Cardiac muscle cell (in vitro differentiated cells and primary cell): ENCODE measurements at regions not wholly inside any gene's neighbourhood (a gene's known extent, or its start where the extent isn't known, plus 50 kb on each side); places are given as distances from the start of the nearest gene placed in this dataset.

Experiments
- DNase-seq, 2 donors: peaks; one replicate each; pipeline versions ENCODE4 v3.0.0 to v3.0.0-alpha.2; 2010 to 2017; ENCODE audit warnings: low read depth in 1 of 2, low spot score in 1 of 2
- H3K27ac ChIP-seq: fragments of 200-600 bp; sonication (generic); 2 replicates; pipeline ENCODE4 v1.5.1; 2016
- H3K27me3 ChIP-seq: fragments of 200-600 bp; sonication (generic); 2 replicates; pipeline ENCODE4 v1.6.0; 2016; ENCODE audit warnings: control low read depth
- H3K36me3 ChIP-seq: fragments of 200-600 bp; sonication (generic); 2 replicates; pipeline ENCODE4 v1.5.1; 2016; ENCODE audit warnings: control low read depth
- H3K4me1 ChIP-seq: fragments of 200-600 bp; sonication (generic); 2 replicates; pipeline ENCODE4 v1.8.1; 2017; ENCODE audit warnings: low read depth, mild to moderate bottlenecking, mixed run types
- H3K4me3 ChIP-seq: fragments of 200-600 bp; sonication (generic); 2 replicates; pipeline ENCODE4 v1.5.1; 2016; ENCODE audit warnings: mild to moderate bottlenecking
- H3K9me3 ChIP-seq: fragments of 200-600 bp; sonication (generic); 2 replicates; pipeline ENCODE4 v1.5.1; 2017; ENCODE audit warnings: low read depth, mild to moderate bottlenecking, control low read depth
- TF ChIP-seq, protein P1 (sequence below): IDR thresholded peaks from 2 replicates; pipeline ENCODE4 v1.5.1; 2012; ENCODE audit warnings: low read depth, mild to moderate bottlenecking, low read length

DNA sequence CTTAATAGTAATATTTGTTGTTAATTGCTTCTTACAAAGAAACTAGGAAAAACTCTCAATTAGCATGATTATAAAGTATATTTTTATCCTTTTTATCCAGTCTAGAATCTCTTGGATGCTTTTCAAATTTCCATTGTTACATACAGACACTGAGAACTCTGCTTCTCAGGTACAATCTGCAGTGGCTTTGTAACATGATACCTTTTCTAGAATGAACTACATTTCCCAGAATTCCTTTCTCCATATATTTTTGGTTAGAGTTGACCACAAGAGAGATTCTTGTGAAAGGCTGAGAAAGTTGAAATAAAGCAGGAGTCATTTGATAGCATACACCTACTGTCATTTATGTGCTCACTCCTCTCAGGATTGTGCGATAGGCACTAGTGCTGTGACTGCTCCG is 148.6 kb downstream of the SLITRK6 start:
- TF ChIP-seq, protein P1, sequence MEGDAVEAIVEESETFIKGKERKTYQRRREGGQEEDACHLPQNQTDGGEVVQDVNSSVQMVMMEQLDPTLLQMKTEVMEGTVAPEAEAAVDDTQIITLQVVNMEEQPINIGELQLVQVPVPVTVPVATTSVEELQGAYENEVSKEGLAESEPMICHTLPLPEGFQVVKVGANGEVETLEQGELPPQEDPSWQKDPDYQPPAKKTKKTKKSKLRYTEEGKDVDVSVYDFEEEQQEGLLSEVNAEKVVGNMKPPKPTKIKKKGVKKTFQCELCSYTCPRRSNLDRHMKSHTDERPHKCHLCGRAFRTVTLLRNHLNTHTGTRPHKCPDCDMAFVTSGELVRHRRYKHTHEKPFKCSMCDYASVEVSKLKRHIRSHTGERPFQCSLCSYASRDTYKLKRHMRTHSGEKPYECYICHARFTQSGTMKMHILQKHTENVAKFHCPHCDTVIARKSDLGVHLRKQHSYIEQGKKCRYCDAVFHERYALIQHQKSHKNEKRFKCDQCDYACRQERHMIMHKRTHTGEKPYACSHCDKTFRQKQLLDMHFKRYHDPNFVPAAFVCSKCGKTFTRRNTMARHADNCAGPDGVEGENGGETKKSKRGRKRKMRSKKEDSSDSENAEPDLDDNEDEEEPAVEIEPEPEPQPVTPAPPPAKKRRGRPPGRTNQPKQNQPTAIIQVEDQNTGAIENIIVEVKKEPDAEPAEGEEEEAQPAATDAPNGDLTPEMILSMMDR = no peak
- Histone ChIP-seq H3K4me1 (no peaks in the 10 kb centered on the region), H3K27me3 (no peaks in the 10 kb centered on the region), H3K36me3 (no peaks in the 10 kb centered on the region), H3K4me3 (no peak overlapping the region), H3K27ac (no peak overlapping the region), H3K9me3 (no peaks in the 10 kb centered on the region)
- no peak for DNase-seq

DNA sequence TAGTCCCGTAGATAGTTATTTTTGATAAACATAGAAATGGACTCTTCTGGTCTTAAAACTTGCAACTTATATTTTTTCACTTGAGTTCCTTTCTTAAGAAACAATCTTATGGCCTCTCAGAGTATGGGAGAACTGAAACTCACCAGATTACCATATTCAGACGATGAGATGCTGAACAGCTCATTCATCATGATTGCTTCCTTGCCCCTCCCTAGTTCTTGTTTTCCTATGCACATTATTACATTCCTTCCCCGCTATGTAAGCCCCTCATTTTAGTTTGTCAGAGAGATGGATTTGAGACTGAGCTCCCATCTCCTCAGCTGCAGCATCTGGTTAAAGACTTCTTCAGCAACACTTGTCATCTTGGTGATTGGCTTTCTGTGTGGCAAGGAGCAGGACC is 158.5 kb downstream of the SLITRK6 start:
- Histone ChIP-seq H3K27ac (no peak overlapping the region), H3K4me1 (no peaks in the 10 kb centered on the region), H3K4me3 (no peak overlapping the region), H3K36me3 (no peaks in the 10 kb centered on the region), H3K9me3 (no peaks in the 10 kb centered on the region), H3K27me3 (no peaks in the 10 kb centered on the region)
- TF ChIP-seq, protein P1 = no peak
- DNase-seq = no peak

DNA sequence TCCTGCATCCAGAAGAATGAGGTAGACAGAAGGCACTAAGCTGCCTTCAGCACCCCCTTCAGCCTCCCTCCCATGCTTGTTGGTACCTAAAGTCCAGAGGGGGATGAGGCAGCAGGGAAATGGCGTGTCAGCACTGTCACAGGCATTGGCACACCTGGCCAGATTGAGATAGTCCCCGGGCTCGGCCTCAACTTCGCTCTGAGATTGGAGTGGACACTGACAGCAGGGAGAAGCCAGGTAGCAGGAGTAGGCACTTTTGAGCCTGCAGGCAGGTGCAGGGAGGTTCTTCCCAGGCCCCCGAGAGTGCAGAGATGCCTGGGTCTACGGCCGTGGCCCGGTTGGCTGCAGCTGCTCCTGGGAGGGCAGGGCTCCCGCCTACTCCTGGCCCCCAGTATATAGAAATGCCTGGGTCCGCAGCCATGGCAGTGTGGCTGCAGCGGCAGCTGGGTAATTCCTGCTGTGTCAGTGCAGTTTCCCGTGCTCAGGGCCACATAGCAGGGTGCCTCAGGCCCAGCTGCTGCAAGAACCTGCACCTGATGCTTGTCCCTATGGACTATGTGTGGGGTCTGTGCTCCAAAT is 160.3 kb downstream of the SLITRK6 start:
- Histone ChIP-seq H3K27ac (no peak overlapping the region), H3K27me3 (no peaks in the 10 kb centered on the region), H3K36me3 (no peaks in the 10 kb centered on the region), H3K4me3 (no peak overlapping the region), H3K4me1 (no peaks in the 10 kb centered on the region), H3K9me3 (no peaks in the 10 kb centered on the region)
- DNase-seq = no peak
- TF ChIP-seq, protein P1 = no peak

DNA sequence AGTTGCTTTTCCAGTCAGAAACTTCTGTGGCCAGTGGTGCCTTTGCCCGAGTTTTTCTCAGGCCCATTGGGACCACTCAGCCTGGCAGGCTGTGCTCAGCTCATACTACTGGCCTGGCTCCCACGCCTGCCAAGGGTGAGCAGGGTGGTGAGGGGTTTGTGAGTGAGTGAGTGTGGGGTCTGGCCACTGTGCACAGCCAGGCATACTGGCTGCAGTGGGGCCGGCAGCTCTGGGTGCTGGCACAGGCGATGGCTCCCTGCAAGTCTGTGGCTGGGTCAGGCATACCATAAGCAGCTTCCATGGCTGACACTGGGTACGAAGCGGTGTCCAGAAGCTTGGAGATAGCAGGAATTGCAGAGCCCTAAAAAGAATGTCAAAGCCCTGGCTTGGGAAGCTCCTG is 161.0 kb downstream of the SLITRK6 start:
- Histone ChIP-seq H3K36me3 (no peaks in the 10 kb centered on the region), H3K9me3 (no peaks in the 10 kb centered on the region), H3K27me3 (no peaks in the 10 kb centered on the region), H3K4me1 (no peaks in the 10 kb centered on the region), H3K4me3 (no peak overlapping the region), H3K27ac (no peak overlapping the region)
- no peak for DNase-seq
- TF ChIP-seq, protein P1 = no peak

DNA sequence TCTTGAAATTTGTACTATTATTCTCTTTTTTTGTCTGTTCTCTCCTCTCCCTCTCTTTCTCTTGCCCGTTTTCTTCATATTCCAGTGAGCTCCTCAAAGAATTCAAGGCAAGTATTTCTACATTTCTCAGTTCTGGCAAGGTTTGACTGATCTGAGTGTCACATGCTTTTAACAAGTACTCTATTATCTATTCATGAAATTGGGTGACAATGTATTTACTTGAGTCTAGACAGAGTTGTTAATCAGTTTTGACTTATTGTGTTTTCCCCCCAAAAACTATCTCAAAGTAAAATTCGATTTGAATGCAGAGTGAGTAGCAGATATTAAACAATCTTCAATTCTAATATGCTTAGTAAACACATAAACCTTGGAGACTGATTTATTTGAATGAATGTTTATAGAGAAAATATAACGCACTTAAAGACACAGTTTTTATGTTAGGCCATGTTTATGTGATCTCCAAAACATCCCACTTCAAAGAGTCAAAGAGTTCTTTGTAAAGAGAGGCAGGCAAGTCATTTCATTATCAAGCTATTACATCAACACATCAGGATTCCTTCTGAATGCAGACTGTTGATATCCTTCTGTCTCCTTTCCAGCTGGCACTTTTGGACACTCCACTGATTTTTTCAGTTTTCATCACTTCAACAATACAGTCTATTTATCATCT is 166.6 kb downstream of the SLITRK6 start:
- H3K27ac ChIP-seq = no peak overlapping the region
- no peaks in the 10 kb centered on the region for H3K27me3 ChIP-seq
- no peaks in the 10 kb centered on the region for H3K4me1 ChIP-seq
- H3K4me3 ChIP-seq = no peak overlapping the region
- DNase-seq = no peak
- H3K9me3 ChIP-seq = no peaks in the 10 kb centered on the region
- no peaks in the 10 kb centered on the region for H3K36me3 ChIP-seq
- TF ChIP-seq, protein P1 = no peak
